GM18951 (cell line): ENCODE measurements at regions not wholly inside any gene's neighbourhood (a gene's known extent, or its start where the extent isn't known, plus 50 kb on each side); places are given as distances from the start of the nearest gene placed in this dataset.

ENCODE experiments used
- POLR2A ChIP-seq: IDR thresholded peaks from 4 replicates; pipeline ENCODE4 v1.6.1; 2011; ENCODE audit warnings: mild to moderate bottlenecking; ENCODE audit not compliant: insufficient read length, insufficient read depth; ENCODE audit errors: extremely low read depth
- in situ Hi-C: fragments of 300-500 bp; cut with MboI; formaldehyde crosslinking; loops from one replicate; pipeline ENCODE4 v1.12.0; 2022; ENCODE audit warnings: low sequenced_read_pairs, mixed read lengths, inconsistent platforms; ENCODE audit not compliant: unreplicated experiment

GRCh38 chr4:114279711-114280110, 300.3 kb upstream of the ARSJ start:
- TF ChIP-seq POLR2A = no peak
- in situ Hi-C loops = no loop called here

DNA sequence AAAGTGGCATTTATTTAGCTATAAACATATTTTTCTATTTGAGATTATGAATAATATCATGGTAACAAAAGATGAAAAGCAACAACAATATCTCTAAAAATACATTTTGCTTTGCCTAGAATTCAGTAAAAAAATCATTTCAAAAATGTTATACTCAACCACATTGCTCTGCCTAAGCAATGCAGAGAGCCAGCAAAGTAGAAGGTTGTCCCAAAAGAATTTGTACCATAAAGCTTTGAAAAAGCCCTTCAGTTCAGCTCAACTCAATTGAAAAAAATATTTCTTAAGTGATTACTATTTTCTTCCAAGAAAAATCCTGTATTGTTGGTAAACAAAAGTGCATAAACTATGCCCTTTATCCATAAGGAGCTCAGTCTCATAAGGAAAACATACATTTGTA, 301.2 kb upstream of the ARSJ start:
- in situ Hi-C loops = no loop called here
- TF ChIP-seq POLR2A = no peak

GRCh38 chr4:114281164-114281960, 301.9 kb upstream of the ARSJ start:
- in situ Hi-C loops = no loop called here
- no peak for TF ChIP-seq POLR2A

GRCh38 chr4:114282937-114283336, 303.5 kb upstream of the ARSJ start:
- in situ Hi-C loops = no loop called here
- TF ChIP-seq POLR2A = no peak

DNA sequence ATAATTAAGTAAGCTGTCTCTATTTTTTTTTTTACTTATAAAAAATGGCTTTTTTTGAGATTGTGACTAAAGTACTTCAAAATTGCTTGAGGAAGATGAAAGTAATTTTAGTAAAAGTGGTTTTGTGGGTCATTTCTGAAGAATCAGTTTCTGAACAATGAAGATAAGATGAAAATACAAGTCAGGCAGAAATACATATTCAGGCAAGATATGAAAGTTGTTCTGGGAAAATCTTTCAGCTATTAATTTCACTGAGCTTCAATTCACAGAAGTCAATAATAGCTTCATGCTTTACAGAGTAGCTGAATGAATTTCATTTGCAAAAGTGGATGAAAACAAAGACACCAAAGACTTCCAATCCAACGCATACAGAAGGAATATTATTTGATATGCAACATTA, 305.2 kb upstream of the ARSJ start:
- no peak for TF ChIP-seq POLR2A
- in situ Hi-C loops = no loop called here

- no peak for TF ChIP-seq POLR2A
- in situ Hi-C loops = no loop called here
Observed at GRCh38 chr4:114286262-114286810, 306.9 kb upstream of the ARSJ start.

DNA sequence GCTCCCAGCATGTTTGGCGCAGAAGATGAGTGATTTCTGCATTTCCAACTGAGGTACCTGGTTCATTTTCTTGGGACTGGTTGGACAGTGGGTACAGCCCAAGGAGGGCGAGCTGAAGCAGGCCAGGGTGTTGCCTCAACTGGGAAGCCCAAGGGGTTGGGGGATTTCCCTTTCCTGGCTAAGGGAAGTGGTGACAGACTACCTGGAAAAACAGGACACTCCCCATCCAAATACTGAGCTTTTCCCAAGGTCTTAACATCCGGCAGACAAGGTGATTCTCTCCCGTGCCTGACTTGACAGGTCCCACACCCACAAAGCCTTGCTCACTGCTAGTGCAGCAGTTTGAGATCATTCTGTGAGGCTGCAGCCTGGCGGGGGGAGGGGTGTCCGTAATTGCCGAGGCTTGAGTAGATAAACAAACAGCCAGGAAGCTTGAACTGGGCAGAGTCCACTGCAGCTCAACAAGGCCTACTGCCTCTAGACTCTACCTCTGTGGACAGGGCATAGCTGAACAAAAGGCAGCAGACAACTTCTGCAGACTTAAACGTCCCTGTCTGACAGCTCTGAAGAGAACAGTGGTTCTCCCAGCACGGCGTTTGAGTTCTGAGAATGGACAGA, 307.7 kb upstream of the ARSJ start:
- TF ChIP-seq POLR2A = no peak
- in situ Hi-C loops = no loop called here

DNA sequence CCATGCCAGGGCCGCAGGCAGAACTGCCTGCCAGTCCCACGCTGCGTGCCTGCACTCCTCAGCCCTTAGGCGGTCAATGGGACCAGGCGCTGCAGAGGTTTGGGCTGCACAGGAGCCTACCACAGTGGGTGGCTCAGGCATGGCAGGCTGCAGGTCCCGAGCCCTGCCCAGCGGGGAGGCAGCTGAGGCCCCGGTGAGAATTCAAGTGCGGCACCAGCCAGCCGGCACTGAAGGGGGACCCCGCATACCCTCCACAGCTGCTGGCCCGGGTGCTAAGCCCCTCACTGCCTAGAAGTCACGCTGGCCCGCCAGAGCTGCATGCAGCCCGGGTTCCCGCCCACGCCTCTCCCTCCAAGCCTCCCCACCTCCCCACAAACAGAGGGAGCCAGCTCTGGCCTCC, 302.5 kb upstream of the UGT8 start:
- in situ Hi-C loops = no loop called here
- TF ChIP-seq POLR2A = no peak

DNA sequence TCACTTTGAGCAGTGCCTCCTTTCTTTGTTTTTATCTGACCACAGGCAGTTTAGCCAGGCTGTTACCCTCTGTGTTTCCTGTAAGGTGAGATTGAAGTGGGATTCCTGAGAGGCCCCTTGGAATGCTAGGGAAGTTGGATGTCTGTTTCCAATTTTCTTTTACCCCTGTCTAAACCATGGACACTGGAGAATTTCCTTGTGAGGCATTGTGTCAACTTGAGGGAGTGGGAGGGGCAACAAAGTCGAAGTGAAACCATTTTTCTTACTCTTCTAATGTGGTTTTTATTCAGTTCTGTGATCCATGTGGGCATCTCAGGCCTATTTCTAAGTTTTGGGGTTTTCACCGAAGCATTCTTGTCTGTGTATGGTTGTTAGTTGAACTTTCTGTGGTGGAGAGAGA, 296.1 kb upstream of the UGT8 start:
- in situ Hi-C loops = no loop called here
- no peak for TF ChIP-seq POLR2A

DNA sequence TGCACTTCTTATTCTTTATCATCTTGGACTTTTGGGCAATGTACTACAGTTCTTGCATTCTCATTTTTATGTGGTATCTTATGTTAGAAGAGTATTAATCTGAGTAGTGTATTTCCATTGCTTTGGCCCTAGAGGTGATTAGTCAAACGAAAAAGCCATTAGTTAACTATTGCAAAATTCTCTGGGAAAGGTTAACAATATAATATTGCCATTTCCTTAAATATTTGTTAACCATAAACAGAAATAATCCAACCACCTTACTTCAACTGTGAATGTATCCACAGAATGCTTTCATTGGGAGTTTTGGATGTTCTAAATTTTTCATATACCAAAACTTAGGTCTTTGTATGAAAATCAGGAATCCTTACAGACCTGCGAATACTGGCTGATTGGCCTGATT, 294.6 kb upstream of the UGT8 start:
- in situ Hi-C loops = no loop called here
- no peak for TF ChIP-seq POLR2A

DNA sequence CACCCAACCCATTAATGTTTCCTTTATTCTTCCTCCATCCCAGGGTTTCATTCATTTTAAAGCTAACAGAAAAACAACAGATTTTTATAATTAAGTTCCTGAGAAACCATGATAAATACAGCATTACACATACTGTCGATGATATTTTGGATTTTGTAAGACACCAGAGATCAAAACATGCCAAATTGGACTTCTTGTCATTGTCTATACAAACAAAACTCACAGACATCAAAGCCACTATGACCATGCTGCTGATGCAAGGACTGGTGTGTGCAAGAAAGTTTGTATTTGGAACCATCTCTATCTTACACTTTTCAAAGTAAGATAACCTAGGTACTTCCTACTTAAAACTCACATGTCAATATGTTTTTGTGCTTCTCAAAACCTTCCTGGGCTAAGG, 294.0 kb upstream of the UGT8 start:
- in situ Hi-C loops = no loop called here
- TF ChIP-seq POLR2A = no peak

GRCh38 chr4:114306946-114307345, 291.7 kb upstream of the UGT8 start:
- in situ Hi-C loops = no loop called here
- no peak for TF ChIP-seq POLR2A

GRCh38 chr4:114310296-114310925, 288.2 kb upstream of the UGT8 start:
- no peak for TF ChIP-seq POLR2A
- in situ Hi-C loops = no loop called here

- TF ChIP-seq POLR2A = no peak
Observed at GRCh38 chr4:114311787-114312186, 286.8 kb upstream of the UGT8 start.

More at GRCh38 chr4:114311787-114312186, 286.8 kb upstream of the UGT8 start:
- in situ Hi-C loops = no loop called here
